ENCODE measurements at regions not wholly inside any gene's neighbourhood (a gene's known extent, or its start where the extent isn't known, plus 50 kb on each side); places are given as distances from the start of the nearest gene placed in this dataset.

DNA sequence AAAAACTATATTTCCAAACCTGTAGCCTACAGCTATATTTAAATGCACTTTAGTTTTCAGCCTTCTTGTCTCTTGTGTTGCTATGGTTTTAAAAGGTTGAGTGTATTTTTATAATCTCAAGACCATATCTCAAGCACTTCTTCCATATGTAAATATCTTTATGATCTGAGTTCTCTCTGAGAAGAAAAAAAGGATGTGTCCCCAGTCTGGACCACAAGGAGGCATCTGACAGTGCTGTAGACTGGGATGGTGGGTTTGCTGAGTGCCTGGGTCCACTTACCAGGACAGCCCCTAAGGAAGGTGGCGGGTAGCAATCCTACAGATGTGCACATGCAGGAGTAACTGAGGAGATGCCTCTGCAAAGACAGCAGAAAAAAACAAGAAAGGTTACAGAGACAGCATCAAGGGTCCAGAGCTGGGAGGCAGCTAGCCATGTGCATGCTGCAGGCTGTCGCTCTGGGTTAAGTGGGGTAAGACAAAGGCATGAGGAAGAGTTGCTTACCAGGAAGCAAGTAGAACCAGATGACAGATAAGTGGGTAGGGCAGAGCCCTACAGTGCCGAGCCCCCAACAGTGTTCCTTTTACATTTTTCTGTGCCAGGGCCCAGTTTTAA is 70.6 kb upstream of the SNRK start:
- TF ChIP-seq MYC (IDR thresholded peaks at IDR 0.05; ENCODE audit: borderline replicate concordance, low read length) (no peak), CHD2 (IDR thresholded peaks at IDR 0.05; ENCODE audit: low read length, partially characterized antibody) (no peak), EP300 (IDR thresholded peaks at IDR 0.05) (no peak), RAD21 (conservative IDR thresholded peaks at IDR 0.05 in 1 of 2, IDR thresholded peaks at IDR 0.05 in 1 of 2) (no peak), SMC3 (IDR thresholded peaks at IDR 0.05) (no peak), HDAC2 (IDR thresholded peaks at IDR 0.05) (no peak), POLR2A (IDR thresholded peaks at IDR 0.05; ENCODE audit: low read length) (no peak)
- TF ChIP-seq, protein P1, sequence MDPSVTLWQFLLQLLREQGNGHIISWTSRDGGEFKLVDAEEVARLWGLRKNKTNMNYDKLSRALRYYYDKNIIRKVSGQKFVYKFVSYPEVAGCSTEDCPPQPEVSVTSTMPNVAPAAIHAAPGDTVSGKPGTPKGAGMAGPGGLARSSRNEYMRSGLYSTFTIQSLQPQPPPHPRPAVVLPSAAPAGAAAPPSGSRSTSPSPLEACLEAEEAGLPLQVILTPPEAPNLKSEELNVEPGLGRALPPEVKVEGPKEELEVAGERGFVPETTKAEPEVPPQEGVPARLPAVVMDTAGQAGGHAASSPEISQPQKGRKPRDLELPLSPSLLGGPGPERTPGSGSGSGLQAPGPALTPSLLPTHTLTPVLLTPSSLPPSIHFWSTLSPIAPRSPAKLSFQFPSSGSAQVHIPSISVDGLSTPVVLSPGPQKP (IDR thresholded peaks at IDR 0.05; ENCODE audit: low read depth, low read length) = no peak
- TF ChIP-seq, protein P2, sequence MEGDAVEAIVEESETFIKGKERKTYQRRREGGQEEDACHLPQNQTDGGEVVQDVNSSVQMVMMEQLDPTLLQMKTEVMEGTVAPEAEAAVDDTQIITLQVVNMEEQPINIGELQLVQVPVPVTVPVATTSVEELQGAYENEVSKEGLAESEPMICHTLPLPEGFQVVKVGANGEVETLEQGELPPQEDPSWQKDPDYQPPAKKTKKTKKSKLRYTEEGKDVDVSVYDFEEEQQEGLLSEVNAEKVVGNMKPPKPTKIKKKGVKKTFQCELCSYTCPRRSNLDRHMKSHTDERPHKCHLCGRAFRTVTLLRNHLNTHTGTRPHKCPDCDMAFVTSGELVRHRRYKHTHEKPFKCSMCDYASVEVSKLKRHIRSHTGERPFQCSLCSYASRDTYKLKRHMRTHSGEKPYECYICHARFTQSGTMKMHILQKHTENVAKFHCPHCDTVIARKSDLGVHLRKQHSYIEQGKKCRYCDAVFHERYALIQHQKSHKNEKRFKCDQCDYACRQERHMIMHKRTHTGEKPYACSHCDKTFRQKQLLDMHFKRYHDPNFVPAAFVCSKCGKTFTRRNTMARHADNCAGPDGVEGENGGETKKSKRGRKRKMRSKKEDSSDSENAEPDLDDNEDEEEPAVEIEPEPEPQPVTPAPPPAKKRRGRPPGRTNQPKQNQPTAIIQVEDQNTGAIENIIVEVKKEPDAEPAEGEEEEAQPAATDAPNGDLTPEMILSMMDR (IDR thresholded peaks at IDR 0.05) = no peak
- TF ChIP-seq, protein P3, sequence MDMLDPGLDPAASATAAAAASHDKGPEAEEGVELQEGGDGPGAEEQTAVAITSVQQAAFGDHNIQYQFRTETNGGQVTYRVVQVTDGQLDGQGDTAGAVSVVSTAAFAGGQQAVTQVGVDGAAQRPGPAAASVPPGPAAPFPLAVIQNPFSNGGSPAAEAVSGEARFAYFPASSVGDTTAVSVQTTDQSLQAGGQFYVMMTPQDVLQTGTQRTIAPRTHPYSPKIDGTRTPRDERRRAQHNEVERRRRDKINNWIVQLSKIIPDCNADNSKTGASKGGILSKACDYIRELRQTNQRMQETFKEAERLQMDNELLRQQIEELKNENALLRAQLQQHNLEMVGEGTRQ (IDR thresholded peaks at IDR 0.05) = no peak

All from A549 (cell line).